GM18508 (cell line): ENCODE measurements at regions not wholly inside any gene's neighbourhood (a gene's known extent, or its start where the extent isn't known, plus 50 kb on each side); places are given as distances from the start of the nearest gene placed in this dataset.
"Not testable (repeated sequence)": the region's sequence is repeated elsewhere in the genome, so short reads cannot be mapped to it uniquely, and the experiment has no call there.

ENCODE experiments used
- ATAC-seq: cut with Tn5 transposase; IDR thresholded peaks from one replicate; pipeline ENCODE4 v1.9.1; 2021; ENCODE audit warnings: moderate number of reproducible peaks; ENCODE audit not compliant: insufficient read depth, unreplicated experiment

GRCh38 chrX:8105531-8105930 lies 65.5 kb downstream of the VCX2 start:
- ATAC-seq, result no peak

- no peak for ATAC-seq
Observed at GRCh38 chrX:8103655-8104054, 67.4 kb downstream of the VCX2 start.

GRCh38 chrX:8091510-8091909 lies 79.6 kb downstream of the VCX2 start:
- no peak for ATAC-seq

- ATAC-seq, result no peak
Observed at GRCh38 chrX:8090906-8091305, 80.2 kb downstream of the VCX2 start.

GRCh38 chrX:8090482-8090881 lies 80.6 kb downstream of the VCX2 start:
- no peak for ATAC-seq

- ATAC-seq, result no peak
Observed at GRCh38 chrX:8089141-8089540, 81.9 kb downstream of the VCX2 start.

GRCh38 chrX:8084006-8084405 lies 87.1 kb downstream of the VCX2 start:
- ATAC-seq, result no peak

- no peak for ATAC-seq
Observed at GRCh38 chrX:8083286-8083685, 87.8 kb downstream of the VCX2 start.

- no peak for ATAC-seq
Observed at GRCh38 chrX:8075636-8076035, 95.4 kb downstream of the VCX2 start.

- ATAC-seq, result no peak
Observed at GRCh38 chrX:8067754-8068462, 103.2 kb downstream of the VCX2 start.

GRCh38 chrX:8052909-8053308 lies 118.2 kb downstream of the VCX2 start:
- ATAC-seq, result no peak

GRCh38 chrX:8049827-8050226 lies 121.2 kb downstream of the VCX2 start:
- no peak for ATAC-seq

GRCh38 chrX:8048466-8048865 lies 121.3 kb upstream of the PNPLA4 start:
- ATAC-seq, result no peak

GRCh38 chrX:8044947-8045346 lies 117.7 kb upstream of the PNPLA4 start:
- ATAC-seq, result no peak

GRCh38 chrX:8043546-8043945 lies 116.3 kb upstream of the PNPLA4 start:
- no peak for ATAC-seq

GRCh38 chrX:8043121-8043520 lies 115.9 kb upstream of the PNPLA4 start:
- no peak for ATAC-seq

- ATAC-seq, result peak; percentile 55
Observed at GRCh38 chrX:8042304-8042703, 115.1 kb upstream of the PNPLA4 start.

GRCh38 chrX:8039711-8040110 lies 112.5 kb upstream of the PNPLA4 start:
- not testable (repeated sequence) for ATAC-seq

GRCh38 chrX:8037593-8038348 lies 110.6 kb upstream of the PNPLA4 start:
- no peak for ATAC-seq

- no peak for ATAC-seq
Observed at GRCh38 chrX:8036914-8037313, 109.7 kb upstream of the PNPLA4 start.

GRCh38 chrX:8034058-8034457 lies 106.8 kb upstream of the PNPLA4 start:
- no peak for ATAC-seq

- ATAC-seq, result no peak
Observed at GRCh38 chrX:8033175-8033574, 106.0 kb upstream of the PNPLA4 start.
